Upper lobe of left lung (tissue), 6 donors: ENCODE measurements at regions not wholly inside any gene's neighbourhood (a gene's known extent, or its start where the extent isn't known, plus 50 kb on each side); places are given as distances from the start of the nearest gene placed in this dataset.

Source experiments
- ATAC-seq, 2 donors: fragments of 200-7000 bp; cut with Tn5 transposase; one replicate each; pipeline ENCODE4 v1.9.1; 2022; ENCODE audit warnings: mild to moderate bottlenecking in 2 of 2, moderate library complexity in 2 of 2; ENCODE audit not compliant: low FRiP score in 2 of 2
- DNase-seq, 2 donors: peaks; one replicate each; pipeline ENCODE4 v3.0.0-alpha.2; 2019 to 2020
- H3K27ac ChIP-seq, 4 donors: fragments of 200-600 bp; sonication (generic); one replicate each; pipeline ENCODE4 v1.5.1; 2016 to 2019
- H3K27me3 ChIP-seq, 4 donors: fragments of 200-600 bp; sonication (generic); one replicate each; pipeline ENCODE4 v1.5.1; 2017 to 2019
- H3K36me3 ChIP-seq, 4 donors: fragments of 200-600 bp; sonication (generic); one replicate each; pipeline ENCODE4 v1.5.1; 2016 to 2019
- H3K4me1 ChIP-seq, 4 donors: fragments of 200-600 bp; sonication (generic); one replicate each; pipeline ENCODE4 v1.5.1; 2018 to 2019
- H3K4me3 ChIP-seq, 4 donors: fragments of 200-600 bp; sonication (generic); one replicate each; pipeline ENCODE4 v1.5.1; 2017 to 2019; ENCODE audit warnings: mild to moderate bottlenecking in 2 of 4, moderate library complexity in 1 of 4
- H3K9me3 ChIP-seq, 4 donors: fragments of 200-600 bp; sonication (generic); one replicate each; pipeline ENCODE4 v1.5.1; 2018 to 2019
- CTCF ChIP-seq, 6 experiments: fragments of 450-650 bp in 4 of 6; fragments of 200-600 bp in 2 of 6; sonication (generic) in 2 of 6; IDR thresholded peaks; one replicate each; pipeline ENCODE4 v1.5.1; 2016 to 2019; ENCODE audit warnings: antibody characterized with exemption in 6 of 6
- EP300 ChIP-seq, 4 donors: sonication (generic); formaldehyde crosslinking; IDR thresholded peaks; one replicate each; pipeline ENCODE4 v1.5.1; 2017; ENCODE audit warnings: antibody characterized with exemption in 4 of 4, control low read depth in 2 of 4
- POLR2A ChIP-seq, 4 donors: fragments of 450-650 bp; IDR thresholded peaks; one replicate each; pipeline ENCODE4 v1.5.1; 2016 to 2017; ENCODE audit warnings: antibody characterized with exemption in 4 of 4, mild to moderate bottlenecking in 2 of 4
- POLR2AphosphoS5 ChIP-seq, 2 donors: sonication (generic); formaldehyde crosslinking; IDR thresholded peaks; one replicate each; pipeline ENCODE4 v1.5.1; 2017; ENCODE audit warnings: antibody characterized with exemption in 2 of 2
- WGBS, 2 donors: methylation state at CpG; one replicate each; pipeline ENCODE4 v1.1.5; 2017 to 2018; 5-methylcytosine and 5-hydroxymethylcytosine counted together
- donor health status: DM: no; HTN: no; CAD: no; lungs with moderate emphysema.
- donor health status: DM: no; HTN: yes; CAD: no; lungs with severe emphysema.

DNA sequence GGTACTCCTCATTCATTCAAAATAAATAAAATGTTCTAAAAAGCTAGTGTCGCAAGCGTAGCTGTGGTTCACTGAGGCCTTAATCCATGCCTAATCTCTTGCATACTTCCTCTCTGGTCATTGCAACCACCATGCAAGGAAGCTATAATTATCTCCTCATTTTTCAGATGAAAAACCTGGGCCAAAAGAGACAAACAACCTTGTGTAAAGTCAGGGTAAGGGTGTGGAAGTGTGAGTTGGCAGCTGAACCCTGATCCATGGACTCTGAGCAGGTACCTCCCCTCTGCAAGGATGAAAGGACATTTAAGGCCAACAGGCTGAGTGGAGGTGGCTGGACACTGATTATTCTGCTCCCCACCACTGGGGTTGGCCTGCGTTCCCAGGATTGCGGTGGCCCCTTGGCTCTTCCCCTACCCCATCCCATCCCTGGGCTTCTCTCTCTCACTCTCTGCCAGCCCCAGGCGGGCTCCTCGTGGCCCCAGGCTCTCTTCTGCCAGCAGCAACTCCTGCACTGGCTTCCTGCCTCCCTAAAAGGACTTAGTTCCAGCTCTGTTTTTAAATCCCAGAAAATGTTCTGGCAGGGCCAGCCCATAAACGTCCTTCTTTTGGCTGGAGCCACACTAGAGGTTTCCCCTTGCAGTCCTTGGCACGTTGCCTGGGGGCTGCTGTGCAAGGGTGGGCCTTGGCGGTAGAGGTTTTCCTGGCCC is 72.0 kb upstream of the AFF3 start:
- ATAC-seq (no peak), DNase-seq (no peak)
- Histone ChIP-seq H3K36me3 (no peaks in the 10 kb centered on the region), H3K27me3 (no peaks in the 10 kb centered on the region), H3K9me3 (no peaks in the 10 kb centered on the region), H3K27ac (no peak overlapping the region), H3K4me3 (no peak overlapping the region), H3K4me1 (peaks cover 11 to 28% (median 22%) of the 10 kb centered on the region in 4 donors)
- 59 to 67% methylated on average over 8 to 9 of the region's 9 CpGs for WGBS, 2 donors
- TF ChIP-seq POLR2A (IDR thresholded peaks at IDR 0.05) = no peak
- no peak for TF ChIP-seq CTCF (IDR thresholded peaks at IDR 0.05)
- TF ChIP-seq EP300 (IDR thresholded peaks at IDR 0.05) = no peak
- TF ChIP-seq POLR2AphosphoS5 (IDR thresholded peaks at IDR 0.05) = no peak

DNA sequence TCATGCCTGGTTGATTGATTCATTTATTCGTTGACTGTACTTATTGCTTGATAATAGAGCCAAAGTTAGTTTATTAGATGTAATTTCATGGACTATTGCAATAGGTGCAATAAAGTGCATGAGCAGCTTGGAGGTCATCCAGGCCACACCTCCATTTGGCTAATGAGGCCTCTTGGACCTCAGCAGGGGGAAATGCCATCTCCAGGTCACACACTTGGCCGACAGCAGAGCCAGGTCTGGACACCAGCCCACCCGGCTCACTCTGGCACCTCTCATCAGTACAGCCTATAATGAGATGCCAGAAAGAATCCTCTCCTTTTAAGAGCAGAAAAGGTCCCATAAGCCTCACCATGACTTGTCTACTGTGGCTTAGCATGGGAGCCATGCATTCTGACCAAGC is 71.2 kb upstream of the AFF3 start:
- no peak for ATAC-seq
- peaks cover 11 to 28% (median 22%) of the 10 kb centered on the region in 4 donors for H3K4me1 ChIP-seq
- no peak for TF ChIP-seq CTCF (IDR thresholded peaks at IDR 0.05)
- no peak for TF ChIP-seq EP300 (IDR thresholded peaks at IDR 0.05)
- TF ChIP-seq POLR2A (IDR thresholded peaks at IDR 0.05) = no peak
- no peak for TF ChIP-seq POLR2AphosphoS5 (IDR thresholded peaks at IDR 0.05)
- DNase-seq = no peak
- no peaks in the 10 kb centered on the region for H3K36me3 ChIP-seq
- no peak overlapping the region for H3K4me3 ChIP-seq
- H3K9me3 ChIP-seq = no peaks in the 10 kb centered on the region
- no peaks in the 10 kb centered on the region for H3K27me3 ChIP-seq
- WGBS, 2 donors = 54 to 64% methylated on average over 2 to 3 of the region's 3 CpGs
- no peak overlapping the region for H3K27ac ChIP-seq

GRCh38 chr2:100212850-100213249 is 70.5 kb upstream of the AFF3 start:
- no peaks in the 10 kb centered on the region for H3K9me3 ChIP-seq
- TF ChIP-seq CTCF (IDR thresholded peaks at IDR 0.05) = no peak
- TF ChIP-seq POLR2A (IDR thresholded peaks at IDR 0.05) = no peak
- TF ChIP-seq EP300 (IDR thresholded peaks at IDR 0.05) = no peak
- no peak for TF ChIP-seq POLR2AphosphoS5 (IDR thresholded peaks at IDR 0.05)
- no peaks in the 10 kb centered on the region for H3K27me3 ChIP-seq
- H3K4me3 ChIP-seq = no peak overlapping the region
- no peak overlapping the region for H3K27ac ChIP-seq
- no peaks in the 10 kb centered on the region for H3K36me3 ChIP-seq
- DNase-seq (no peak), ATAC-seq (no peak)
- 80 to 96% methylated on average over 3 of the region's 3 CpGs for WGBS, 2 donors
- peaks cover 11 to 28% (median 22%) of the 10 kb centered on the region in 4 donors for H3K4me1 ChIP-seq

DNA sequence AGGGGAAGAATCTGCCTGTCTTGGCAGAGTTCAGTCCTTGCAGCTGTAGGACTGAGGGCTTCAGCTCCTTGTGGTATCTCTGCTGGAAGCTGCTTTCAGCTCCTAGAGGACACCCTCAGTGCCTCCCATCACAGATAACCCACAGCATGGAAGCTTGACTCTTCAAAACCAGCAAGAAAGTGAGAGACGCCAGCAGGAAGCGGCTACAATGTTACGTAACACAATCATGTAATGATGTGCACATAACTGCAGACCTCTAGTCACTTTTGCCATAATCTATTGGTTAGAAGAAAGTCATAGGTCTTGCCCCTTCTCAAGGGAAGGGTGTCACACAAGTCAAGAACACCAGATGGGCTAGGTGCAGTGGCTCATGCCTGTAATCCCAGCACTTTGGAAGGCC is 69.1 kb upstream of the AFF3 start:
- WGBS, 2 donors = 66 to 88% methylated on average over 3 of the region's 3 CpGs
- no peaks in the 10 kb centered on the region for H3K9me3 ChIP-seq
- no peaks in the 10 kb centered on the region for H3K36me3 ChIP-seq
- DNase-seq = no peak
- H3K27me3 ChIP-seq = no peaks in the 10 kb centered on the region
- H3K4me3 ChIP-seq = no peak overlapping the region
- H3K27ac ChIP-seq = no peak overlapping the region
- peaks cover 11 to 28% (median 23%) of the 10 kb centered on the region in 4 donors for H3K4me1 ChIP-seq
- TF ChIP-seq EP300 (IDR thresholded peaks at IDR 0.05) (no peak), POLR2AphosphoS5 (IDR thresholded peaks at IDR 0.05) (no peak), POLR2A (IDR thresholded peaks at IDR 0.05) (no peak), CTCF (IDR thresholded peaks at IDR 0.05) (no peak)
- no peak for ATAC-seq
